ENCODE measurements at regions not wholly inside any gene's neighbourhood (a gene's known extent, or its start where the extent isn't known, plus 50 kb on each side); places are given as distances from the start of the nearest gene placed in this dataset.
"Not testable (repeated sequence)": the region's sequence is repeated elsewhere in the genome, so short reads cannot be mapped to it uniquely, and the experiment has no call there.

- not testable (repeated sequence) for TF ChIP-seq EZH2 (IDR thresholded peaks at IDR 0.05; ENCODE audit: insufficient read depth, poor library complexity, severe bottlenecking); EZH2phosphoT487 (IDR thresholded peaks at IDR 0.05; ENCODE audit: insufficient read depth, low read depth)
Measured at GRCh38 chr1:120238867-120239266, 62.5 kb upstream of the SEC22B start.
